GM18517 (cell line): ENCODE measurements at regions not wholly inside any gene's neighbourhood (a gene's known extent, or its start where the extent isn't known, plus 50 kb on each side); places are given as distances from the start of the nearest gene placed in this dataset.

Experiments used
- ATAC-seq: cut with Tn5 transposase; IDR thresholded peaks from one replicate; pipeline ENCODE4 v1.9.1; 2021; ENCODE audit warnings: mild to moderate bottlenecking, moderate library complexity; ENCODE audit not compliant: unreplicated experiment

GRCh38 chr11:128407962-128408361, 179.4 kb downstream of the ETS1 start:
- ATAC-seq = no peak

- peak; percentile 58 for ATAC-seq
Observed at GRCh38 chr11:128405714-128406662, 181.4 kb downstream of the ETS1 start.

DNA sequence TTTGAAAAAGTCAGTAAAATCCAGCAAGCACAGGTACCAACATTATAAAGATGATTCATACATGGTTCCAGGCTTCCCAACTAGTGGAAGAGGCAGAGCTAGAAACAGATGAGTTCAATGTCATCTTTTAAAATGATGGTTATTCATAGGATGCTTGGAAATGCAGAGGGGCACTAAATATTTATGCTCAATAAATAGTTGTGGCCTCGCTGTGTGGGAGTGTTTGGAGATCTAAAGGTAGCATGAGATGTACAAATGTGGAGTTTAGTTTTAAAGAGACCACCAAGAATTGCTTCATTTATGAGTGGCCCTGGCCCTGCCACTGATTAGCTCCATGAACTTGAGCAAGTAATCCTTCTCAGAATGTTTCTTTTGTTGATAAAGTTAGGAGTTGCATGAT, 182.2 kb downstream of the ETS1 start:
- no peak for ATAC-seq

GRCh38 chr11:128404437-128404836, 182.9 kb downstream of the ETS1 start:
- no peak for ATAC-seq

DNA sequence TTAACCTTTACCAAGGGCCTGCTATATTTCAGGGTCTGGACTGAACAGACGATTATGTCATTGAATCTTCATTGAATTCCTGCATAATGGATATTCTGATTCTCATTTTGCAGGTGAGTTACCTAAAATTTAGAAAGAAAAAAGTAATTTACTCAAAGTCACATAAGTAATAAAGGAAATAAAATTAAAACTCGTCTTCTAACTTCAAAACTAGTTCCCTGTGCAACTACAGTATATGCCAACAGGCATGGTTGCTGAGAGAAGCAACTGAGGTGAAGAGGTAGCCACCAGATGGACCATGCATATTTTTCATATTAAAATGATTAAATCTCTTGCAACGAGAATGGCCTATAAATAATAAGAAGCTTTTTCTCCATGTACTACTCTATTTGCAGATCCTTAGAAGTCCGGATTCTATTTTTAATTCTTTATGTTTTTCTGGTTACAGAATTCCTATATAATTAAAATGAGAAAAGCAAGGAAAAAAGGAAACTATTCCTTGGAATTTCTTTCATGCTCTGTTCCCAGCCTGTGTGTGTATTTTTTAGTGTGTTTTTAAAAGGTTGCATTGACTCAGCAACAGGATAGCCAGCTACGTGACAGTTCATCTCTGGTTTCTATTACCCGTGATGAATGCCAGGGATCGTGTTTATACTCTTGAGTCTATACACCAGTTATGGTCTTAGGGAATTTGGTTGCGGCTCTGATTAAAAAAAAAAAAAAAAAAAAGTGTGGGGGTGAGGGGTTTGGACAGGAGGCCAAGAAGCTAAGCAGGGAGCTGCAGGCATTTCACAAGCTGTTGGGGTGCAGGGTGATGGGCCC, 186.8 kb downstream of the ETS1 start:
- ATAC-seq = no peak

- ATAC-seq = peak; percentile 78
Observed at GRCh38 chr11:128399251-128400121, 187.9 kb downstream of the ETS1 start.

DNA sequence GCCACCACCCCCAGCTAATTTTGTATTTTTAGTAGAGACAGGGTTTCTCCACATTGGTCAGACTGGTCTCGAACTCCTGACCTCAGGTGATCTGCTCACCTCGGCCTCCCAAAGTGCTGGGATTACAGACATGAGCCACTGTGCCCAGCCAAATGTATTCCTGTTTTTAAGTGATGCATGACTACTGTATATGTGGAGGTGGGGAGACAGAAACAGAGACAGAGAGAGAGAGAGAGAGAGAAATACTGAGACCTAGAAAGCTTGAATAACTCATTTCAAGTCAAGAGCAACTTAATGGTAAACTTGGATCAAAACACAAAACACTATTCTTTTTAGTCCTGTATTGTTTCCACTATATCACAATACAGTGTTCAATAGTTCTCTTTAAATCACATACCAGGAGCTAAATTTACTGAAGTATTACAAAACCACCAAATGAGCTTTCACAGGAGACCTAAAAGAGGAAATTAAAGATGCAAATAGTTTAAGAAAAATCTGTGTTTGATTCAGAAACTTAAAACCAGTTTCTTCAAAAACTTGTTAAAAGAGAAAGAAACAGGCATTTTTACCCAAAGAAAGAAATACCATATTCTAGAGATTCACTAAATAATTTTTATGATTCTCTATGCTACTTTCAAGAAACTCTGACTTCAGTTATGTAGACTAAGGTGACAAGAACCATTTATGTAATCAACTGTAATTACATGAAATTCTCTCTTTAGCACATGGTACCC, 188.7 kb downstream of the ETS1 start:
- peak; percentile 37 for ATAC-seq

DNA sequence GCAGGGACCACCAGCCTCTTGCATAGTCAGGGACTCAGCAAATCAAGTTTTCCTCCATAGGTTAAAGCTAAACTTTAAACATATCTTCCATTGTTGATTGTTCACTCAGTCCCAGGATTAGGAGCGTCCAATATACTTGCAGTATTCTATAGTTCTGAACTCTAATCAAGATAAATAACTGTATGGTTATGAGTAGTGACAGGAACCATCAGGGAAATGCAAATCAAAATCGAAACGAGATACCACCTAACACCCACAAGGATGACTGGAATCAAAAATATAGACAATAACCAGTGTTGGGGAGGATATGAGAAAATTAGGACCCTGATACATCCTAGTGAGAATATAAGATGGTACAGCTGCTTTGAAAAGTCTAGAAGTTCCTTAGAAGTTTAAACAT, 190.0 kb downstream of the ETS1 start:
- ATAC-seq = no peak

DNA sequence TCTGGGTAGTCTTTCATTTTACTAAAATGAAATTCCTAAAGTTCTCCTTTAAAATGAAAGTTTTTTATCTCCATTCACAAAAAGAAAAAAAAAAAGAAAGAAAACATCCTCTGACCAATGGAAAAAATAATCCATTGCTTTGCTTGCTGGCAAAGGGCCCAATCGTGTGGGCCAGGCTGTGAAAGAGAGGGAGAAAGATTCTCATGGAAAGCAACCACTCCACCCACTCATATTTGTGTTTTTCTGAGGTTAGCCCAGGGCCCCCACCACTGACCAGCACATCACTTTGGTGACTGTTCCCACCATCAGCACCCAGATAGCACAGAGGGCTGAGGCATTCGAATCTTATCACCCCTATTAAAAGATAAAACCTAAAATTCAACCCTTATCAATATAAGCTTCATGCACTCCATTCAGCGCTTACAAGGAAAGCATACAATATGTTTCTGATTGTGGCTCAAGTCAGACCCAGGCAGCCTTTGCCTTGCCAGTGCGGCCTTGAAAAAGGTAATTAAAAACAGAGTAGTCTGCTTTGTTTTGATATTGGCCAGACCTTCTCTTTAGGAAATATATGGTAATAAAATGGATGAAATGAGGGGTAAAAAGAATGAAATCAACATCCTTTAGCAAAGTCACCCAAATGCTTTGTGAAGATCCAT, 192.8 kb downstream of the ETS1 start:
- ATAC-seq = no peak

GRCh38 chr11:128392259-128392658, 195.1 kb downstream of the ETS1 start:
- ATAC-seq = no peak

GRCh38 chr11:128391811-128392210, 195.5 kb downstream of the ETS1 start:
- ATAC-seq = no peak

DNA sequence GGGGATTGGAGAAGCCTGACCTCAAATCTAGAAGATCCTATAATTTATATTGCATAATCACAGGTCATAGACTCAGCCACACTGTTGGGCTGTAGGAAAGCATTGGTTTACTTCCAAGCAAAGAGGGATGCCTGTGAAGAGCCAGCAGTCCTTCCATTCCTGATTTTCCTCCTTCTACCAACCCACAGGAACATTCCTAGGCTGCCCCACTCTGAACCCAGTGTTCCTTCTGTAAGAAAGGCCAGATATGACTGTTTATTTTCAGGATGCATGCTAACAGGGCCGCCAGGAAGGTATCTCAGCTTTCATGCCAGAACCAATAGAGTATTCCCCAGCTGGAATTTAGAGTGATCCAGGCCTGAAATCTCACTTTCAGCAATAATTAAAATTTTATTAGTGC, 197.1 kb downstream of the ETS1 start:
- ATAC-seq = no peak

DNA sequence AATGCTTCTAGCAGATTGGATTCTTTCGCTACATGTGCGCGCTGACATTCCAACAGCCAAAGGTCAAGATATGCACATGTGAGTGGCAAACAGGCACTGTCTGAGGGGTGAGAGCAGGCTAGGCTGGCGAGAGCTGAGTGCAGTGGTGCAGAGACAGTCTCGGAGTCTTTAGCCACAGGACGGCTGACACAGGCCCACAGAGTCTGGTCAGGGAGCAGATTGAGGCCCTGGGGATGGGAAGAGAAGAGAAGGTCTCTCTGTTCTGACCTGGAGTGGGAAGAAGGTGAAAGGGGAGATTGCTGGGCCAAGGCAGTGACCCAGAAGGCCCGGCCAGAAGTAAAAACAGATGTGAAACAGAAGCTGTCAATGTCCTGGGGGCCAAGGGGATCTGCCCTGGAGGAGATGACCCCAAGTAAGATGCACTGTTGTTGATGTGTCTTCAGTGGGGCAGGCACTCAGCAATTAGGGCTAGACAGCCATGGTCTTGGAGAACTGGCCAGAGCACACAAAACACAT, 197.8 kb downstream of the ETS1 start:
- no peak for ATAC-seq

DNA sequence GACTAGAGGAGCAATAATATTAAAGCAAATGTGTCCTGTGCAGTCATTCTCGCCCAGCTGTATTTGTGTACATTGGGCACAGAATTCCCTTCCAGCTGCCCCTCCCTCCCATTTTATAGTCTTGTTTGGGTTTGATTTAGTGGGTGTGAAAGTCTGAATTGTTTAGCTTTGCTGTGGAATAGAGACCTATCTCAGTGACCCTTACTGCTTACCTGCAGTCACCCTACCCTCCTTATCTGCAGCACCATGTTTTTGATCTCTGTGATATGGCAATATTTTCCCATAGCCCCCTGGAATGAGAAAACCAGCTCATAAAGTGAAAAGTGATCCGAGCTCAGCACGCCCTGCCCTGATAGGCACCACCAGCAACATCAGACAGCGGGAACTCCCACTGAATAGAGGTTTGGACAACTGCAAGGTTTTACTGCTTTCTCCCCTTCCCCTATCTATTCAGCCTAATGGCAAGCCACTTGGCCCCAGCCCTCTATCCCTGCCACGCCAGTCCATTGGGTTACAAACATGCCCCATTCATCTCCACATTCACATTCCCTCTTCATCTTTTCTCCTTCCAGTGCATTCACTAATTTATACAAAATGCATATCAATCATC, 199.0 kb downstream of the ETS1 start:
- ATAC-seq = no peak

GRCh38 chr11:128379587-128380580, 207.5 kb downstream of the ETS1 start:
- no peak for ATAC-seq

DNA sequence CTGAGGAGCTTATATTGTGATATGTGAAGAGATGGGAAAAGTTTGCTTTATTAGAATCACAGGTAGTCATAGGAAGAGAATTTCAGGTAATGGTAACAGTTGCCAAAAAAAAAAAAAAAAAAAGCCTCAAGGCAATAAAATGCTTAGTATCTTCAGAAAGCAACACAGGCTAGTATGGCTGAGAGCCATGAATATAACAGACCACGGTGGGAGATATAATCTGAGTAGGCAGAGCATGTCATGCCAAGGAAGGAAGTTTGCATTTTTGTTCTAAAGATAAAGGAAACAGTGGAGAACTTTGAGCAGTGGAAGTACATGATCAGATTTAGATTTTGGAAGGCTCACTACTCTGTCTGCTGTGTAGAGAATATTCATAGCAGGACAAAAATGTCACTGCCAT, 211.4 kb downstream of the ETS1 start:
- ATAC-seq = no peak

DNA sequence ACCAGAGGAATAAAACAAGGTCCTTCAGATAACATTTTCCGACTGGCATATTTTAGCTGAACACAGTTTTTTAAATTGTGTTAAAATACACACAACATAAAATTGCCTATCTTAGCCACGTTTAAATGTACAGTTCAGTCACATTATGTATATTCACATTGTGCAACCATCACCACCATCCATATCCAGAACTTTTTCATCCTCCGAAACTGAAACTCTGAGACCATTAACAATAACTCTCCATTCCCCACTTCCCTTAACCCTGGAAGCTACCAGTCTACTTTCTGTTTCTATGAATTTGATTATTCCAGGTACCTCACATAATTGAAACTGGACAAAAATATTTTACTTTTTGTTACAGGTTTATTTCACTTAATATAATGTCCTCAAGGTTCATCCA, 213.3 kb downstream of the ETS1 start:
- ATAC-seq = no peak

- no peak for ATAC-seq
Observed at GRCh38 chr11:128372977-128373376, 214.4 kb downstream of the ETS1 start.
